GM12878 (cell line): ENCODE measurements at regions not wholly inside any gene's neighbourhood (a gene's known extent, or its start where the extent isn't known, plus 50 kb on each side); places are given as distances from the start of the nearest gene placed in this dataset.

ENCODE experiments used
- CHD1 ChIP-seq: IDR thresholded peaks from 2 replicates; pipeline ENCODE4 v1.6.1; 2012; ENCODE audit warnings: low read depth, low read length, improper control_type of control experiment
- ETV6 ChIP-seq, 2 experiments: fragments of 450-650 bp in 1 of 2; IDR thresholded peaks in 1 of 2; conservative IDR thresholded peaks in 1 of 2; 2 replicates each; pipeline ENCODE4 v1.6.1; 2014; ENCODE audit warnings: antibody characterized with exemption in 1 of 2, borderline replicate concordance in 1 of 2, low read depth in 1 of 2, mild to moderate bottlenecking in 1 of 2, moderate library complexity in 1 of 2
- POLR2A ChIP-seq: IDR thresholded peaks from 2 replicates; pipeline ENCODE4 v1.6.1; 2011; ENCODE audit warnings: low read depth, mild to moderate bottlenecking, low read length
- RAD21 ChIP-seq: IDR thresholded peaks from 2 replicates; pipeline ENCODE4 v1.6.1; 2011; ENCODE audit warnings: mild to moderate bottlenecking, low read depth, low read length, moderate library complexity; ENCODE audit not compliant: insufficient read depth
- RFX5 ChIP-seq: IDR thresholded peaks from 2 replicates; pipeline ENCODE4 v1.6.1; 2011; ENCODE audit warnings: low read depth, low read length, improper control_type of control experiment
- STAT1 ChIP-seq: fragments of 450-650 bp; conservative IDR thresholded peaks from 2 replicates; pipeline ENCODE4 v1.6.1; 2014; ENCODE audit warnings: antibody characterized with exemption, mild to moderate bottlenecking
- TBL1XR1 ChIP-seq: IDR thresholded peaks from 2 replicates; pipeline ENCODE4 v1.6.1; 2012; ENCODE audit warnings: low read depth, low read length, improper control_type of control experiment
- TCF12 ChIP-seq: IDR thresholded peaks from 2 replicates; pipeline ENCODE4 v1.6.1; 2011; ENCODE audit warnings: low read depth, mild to moderate bottlenecking, low read length
- TF ChIP-seq, protein P1 (sequence below): IDR thresholded peaks from 2 replicates; pipeline ENCODE4 v1.6.1; 2012; ENCODE audit warnings: improper control_type of control experiment, low read depth, low read length; ENCODE audit not compliant: insufficient replicate concordance
- TF ChIP-seq, protein P2 (sequence below): IDR thresholded peaks from 2 replicates; pipeline ENCODE4 v1.6.1; 2012; ENCODE audit warnings: mild to moderate bottlenecking, low read depth, low read length

DNA sequence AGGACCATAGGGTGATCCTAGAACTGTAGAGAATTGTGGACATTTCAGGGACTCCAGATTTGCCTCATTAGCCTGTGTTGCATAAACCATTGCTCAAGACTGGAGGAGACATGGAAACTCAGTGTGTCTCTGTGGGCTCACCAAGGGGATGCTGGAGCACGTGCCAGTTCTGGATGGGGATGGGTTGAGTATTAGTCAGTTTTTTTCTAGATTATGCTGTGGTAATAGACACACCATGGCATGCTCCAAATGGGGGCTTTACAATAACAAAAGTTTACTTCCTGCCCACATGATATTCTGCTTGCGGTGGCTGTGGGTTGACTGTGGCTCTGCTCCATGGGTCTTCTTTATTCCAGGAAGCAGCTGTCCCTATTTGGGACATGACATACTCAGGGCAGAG lies 125.4 kb downstream of the FOXD2 start (continued):
- TF ChIP-seq, protein P1, sequence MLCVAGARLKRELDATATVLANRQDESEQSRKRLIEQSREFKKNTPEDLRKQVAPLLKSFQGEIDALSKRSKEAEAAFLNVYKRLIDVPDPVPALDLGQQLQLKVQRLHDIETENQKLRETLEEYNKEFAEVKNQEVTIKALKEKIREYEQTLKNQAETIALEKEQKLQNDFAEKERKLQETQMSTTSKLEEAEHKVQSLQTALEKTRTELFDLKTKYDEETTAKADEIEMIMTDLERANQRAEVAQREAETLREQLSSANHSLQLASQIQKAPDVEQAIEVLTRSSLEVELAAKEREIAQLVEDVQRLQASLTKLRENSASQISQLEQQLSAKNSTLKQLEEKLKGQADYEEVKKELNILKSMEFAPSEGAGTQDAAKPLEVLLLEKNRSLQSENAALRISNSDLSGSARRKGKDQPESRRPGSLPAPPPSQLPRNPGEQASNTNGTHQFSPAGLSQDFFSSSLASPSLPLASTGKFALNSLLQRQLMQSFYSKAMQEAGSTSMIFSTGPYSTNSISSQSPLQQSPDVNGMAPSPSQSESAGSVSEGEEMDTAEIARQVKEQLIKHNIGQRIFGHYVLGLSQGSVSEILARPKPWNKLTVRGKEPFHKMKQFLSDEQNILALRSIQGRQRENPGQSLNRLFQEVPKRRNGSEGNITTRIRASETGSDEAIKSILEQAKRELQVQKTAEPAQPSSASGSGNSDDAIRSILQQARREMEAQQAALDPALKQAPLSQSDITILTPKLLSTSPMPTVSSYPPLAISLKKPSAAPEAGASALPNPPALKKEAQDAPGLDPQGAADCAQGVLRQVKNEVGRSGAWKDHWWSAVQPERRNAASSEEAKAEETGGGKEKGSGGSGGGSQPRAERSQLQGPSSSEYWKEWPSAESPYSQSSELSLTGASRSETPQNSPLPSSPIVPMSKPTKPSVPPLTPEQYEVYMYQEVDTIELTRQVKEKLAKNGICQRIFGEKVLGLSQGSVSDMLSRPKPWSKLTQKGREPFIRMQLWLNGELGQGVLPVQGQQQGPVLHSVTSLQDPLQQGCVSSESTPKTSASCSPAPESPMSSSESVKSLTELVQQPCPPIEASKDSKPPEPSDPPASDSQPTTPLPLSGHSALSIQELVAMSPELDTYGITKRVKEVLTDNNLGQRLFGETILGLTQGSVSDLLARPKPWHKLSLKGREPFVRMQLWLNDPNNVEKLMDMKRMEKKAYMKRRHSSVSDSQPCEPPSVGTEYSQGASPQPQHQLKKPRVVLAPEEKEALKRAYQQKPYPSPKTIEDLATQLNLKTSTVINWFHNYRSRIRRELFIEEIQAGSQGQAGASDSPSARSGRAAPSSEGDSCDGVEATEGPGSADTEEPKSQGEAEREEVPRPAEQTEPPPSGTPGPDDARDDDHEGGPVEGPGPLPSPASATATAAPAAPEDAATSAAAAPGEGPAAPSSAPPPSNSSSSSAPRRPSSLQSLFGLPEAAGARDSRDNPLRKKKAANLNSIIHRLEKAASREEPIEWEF: no peak
- TF ChIP-seq CHD1: no peak
- TF ChIP-seq RFX5: no peak
- TF ChIP-seq TBL1XR1: no peak
- TF ChIP-seq, protein P2, sequence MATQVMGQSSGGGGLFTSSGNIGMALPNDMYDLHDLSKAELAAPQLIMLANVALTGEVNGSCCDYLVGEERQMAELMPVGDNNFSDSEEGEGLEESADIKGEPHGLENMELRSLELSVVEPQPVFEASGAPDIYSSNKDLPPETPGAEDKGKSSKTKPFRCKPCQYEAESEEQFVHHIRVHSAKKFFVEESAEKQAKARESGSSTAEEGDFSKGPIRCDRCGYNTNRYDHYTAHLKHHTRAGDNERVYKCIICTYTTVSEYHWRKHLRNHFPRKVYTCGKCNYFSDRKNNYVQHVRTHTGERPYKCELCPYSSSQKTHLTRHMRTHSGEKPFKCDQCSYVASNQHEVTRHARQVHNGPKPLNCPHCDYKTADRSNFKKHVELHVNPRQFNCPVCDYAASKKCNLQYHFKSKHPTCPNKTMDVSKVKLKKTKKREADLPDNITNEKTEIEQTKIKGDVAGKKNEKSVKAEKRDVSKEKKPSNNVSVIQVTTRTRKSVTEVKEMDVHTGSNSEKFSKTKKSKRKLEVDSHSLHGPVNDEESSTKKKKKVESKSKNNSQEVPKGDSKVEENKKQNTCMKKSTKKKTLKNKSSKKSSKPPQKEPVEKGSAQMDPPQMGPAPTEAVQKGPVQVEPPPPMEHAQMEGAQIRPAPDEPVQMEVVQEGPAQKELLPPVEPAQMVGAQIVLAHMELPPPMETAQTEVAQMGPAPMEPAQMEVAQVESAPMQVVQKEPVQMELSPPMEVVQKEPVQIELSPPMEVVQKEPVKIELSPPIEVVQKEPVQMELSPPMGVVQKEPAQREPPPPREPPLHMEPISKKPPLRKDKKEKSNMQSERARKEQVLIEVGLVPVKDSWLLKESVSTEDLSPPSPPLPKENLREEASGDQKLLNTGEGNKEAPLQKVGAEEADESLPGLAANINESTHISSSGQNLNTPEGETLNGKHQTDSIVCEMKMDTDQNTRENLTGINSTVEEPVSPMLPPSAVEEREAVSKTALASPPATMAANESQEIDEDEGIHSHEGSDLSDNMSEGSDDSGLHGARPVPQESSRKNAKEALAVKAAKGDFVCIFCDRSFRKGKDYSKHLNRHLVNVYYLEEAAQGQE: no peak
- no peak for TF ChIP-seq RAD21
- no peak for TF ChIP-seq STAT1
- TF ChIP-seq POLR2A: no peak
- TF ChIP-seq TCF12: no peak
- no peak for TF ChIP-seq ETV6 (conservative IDR thresholded peaks at IDR 0.05 in 1 of 2, IDR thresholded peaks at IDR 0.05 in 1 of 2; ENCODE audit: borderline replicate concordance in 1 of 2, low read depth in 1 of 2)
